ENCODE measurements at regions not wholly inside any gene's neighbourhood (a gene's known extent, or its start where the extent isn't known, plus 50 kb on each side); places are given as distances from the start of the nearest gene placed in this dataset.

DNA sequence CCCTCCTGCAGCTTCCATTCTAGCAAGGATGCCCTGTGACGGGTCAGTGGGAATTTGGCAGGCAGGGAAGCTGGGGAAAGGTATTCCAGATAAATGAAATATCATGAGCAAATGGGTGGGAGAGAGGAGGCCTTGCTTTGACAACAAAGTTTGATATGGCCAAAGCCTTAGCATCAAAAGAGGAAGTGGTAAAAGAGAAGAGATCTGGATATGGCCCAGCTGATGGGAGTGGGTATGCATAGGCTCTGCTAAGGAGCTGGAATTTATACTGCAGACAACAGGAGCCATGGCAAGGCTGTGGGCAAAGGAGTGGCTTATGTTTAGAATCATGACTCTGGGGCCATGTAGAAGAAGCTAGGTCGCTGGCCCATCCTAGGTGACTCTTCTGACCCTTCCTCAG lies 89.2 kb downstream of the PJA1 start:
- FAIRE-seq (no peak), DNase-seq (ENCODE audit: insufficient read length, low spot score) (no peak)
- no peak for TF ChIP-seq POLR2A (IDR thresholded peaks at IDR 0.05; ENCODE audit: low read depth, low read length)

DNA sequence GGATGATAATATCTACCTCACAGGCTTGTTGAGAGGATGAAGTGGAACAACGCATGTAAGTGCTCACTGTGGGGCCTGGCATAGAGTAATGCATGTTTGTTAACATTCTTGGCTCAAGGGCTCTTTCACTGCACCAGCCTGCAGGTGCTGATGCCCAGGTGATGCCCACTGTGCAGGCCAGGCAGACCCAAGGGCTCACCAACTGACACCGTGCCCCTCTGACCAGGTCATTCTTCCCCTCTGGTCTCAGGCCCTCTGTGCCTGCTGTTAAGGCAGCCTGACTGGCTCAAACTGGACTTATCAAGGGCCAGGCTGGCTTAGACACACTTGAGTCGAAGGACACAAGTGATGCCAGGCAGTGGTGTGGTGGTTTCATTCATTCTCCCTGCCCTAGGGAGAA lies 90.5 kb downstream of the PJA1 start:
- FAIRE-seq = no peak
- no peak for DNase-seq (ENCODE audit: insufficient read length, low spot score)
- no peak for TF ChIP-seq POLR2A (IDR thresholded peaks at IDR 0.05; ENCODE audit: low read depth, low read length)

DNA sequence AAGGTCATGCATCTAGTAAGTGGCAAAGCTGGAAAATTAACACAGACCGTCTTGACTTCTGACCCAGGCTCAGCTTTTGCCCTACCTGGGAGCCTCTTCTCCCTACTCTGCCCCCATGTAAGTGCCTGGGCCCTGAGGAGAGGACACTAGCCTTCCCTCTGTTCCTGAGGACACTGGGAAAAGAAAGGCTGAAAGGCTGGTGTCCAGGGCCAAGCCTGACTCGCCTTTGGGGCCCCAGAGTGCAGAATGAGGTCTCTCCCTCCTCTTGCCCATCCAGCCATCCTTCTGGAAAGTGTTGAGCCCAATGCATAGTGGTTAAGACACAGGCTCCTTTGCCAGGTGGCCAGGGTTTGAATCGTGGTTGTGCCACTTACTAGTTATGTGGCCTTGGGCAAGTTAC lies 91.5 kb downstream of the PJA1 start:
- no peak for FAIRE-seq
- no peak for TF ChIP-seq POLR2A (IDR thresholded peaks at IDR 0.05; ENCODE audit: low read depth, low read length)
- no peak for DNase-seq (ENCODE audit: insufficient read length, low spot score)

DNA sequence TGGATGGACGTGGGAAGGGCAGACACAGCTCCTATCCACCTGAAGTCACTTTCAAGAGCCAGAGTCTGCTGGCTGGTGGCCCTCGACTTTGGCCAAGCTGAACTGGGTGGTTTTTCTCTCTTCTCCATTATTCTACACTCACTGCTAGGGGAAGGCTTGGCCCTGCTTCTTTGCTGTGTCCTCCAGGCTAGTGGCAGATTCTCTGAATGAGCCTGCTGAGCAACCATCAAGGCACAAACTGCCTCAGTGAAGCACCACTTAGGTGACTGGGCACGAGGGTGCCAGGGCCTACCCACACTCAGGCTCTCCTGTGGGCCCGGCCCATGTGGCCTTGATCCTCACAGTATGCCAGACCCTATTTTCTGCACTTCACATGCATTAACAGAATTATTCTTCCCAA lies 92.0 kb downstream of the PJA1 start:
- no peak for TF ChIP-seq POLR2A (IDR thresholded peaks at IDR 0.05; ENCODE audit: low read depth, low read length)
- FAIRE-seq (no peak), DNase-seq (ENCODE audit: insufficient read length, low spot score) (no peak)

DNA sequence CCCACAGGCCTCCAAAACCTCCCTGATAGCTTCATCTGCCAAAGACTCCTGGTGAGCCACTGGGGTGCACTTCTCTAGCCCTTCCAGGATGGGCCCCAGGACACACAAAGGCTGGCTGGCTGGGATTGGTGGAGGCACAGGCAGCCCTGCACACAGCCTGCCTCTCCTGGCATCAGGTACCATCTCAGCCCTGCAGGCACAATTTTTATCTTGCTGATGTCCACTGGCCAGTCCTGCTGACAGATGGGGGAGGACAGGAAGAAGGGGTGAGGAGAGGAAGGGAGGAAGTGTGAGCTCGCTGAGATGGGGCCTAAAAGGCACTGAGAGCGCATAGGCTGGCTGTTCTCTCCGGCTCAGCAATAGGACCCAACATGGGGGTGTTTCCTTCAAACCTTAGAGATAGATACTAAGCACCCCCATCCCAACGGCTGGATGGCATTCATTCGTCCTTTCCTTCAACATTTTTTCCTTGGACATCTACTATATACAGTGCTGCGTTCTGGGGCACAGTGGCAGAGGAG lies 92.7 kb downstream of the PJA1 start:
- FAIRE-seq = no peak
- DNase-seq (ENCODE audit: insufficient read length, low spot score) = no peak
- TF ChIP-seq POLR2A (IDR thresholded peaks at IDR 0.05; ENCODE audit: low read depth, low read length) = no peak

DNA sequence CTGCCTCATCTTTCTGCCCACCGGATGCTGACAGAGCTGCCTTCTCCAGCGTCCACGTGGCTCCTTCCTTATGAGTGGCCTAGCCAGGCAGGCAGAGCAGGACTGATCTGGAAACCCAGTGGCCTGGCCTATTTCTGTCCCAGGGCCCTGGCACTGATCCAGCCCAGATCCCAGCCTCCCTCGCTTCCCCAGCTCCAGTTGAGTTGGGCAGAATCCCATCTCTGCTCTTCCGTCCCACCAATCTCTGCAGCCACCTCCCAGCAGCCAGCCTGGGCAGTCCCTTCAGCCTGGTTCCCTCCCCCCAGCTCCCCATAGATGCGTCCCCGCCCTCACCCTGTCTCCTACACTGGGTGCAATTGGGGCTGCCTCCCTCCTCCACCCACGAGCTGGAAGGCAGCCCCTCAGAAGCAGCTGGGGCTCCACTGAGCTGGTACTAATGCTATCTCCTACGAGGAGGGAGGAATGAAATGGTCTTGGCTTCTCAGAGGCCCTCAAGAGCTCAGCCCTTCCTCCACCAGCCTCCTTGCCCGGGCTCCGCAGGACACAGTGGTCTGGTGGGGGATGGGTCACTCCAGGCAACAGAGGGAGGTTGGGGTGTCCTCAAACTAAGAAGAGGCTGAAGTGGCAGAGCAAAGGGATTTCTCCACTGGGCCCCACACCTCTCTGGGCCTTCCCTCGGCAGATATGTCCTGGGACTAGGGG lies 94.2 kb downstream of the PJA1 start:
- FAIRE-seq (no peak), DNase-seq (ENCODE audit: insufficient read length, low spot score) (no peak)
- no peak for TF ChIP-seq POLR2A (IDR thresholded peaks at IDR 0.05; ENCODE audit: low read depth, low read length)

DNA sequence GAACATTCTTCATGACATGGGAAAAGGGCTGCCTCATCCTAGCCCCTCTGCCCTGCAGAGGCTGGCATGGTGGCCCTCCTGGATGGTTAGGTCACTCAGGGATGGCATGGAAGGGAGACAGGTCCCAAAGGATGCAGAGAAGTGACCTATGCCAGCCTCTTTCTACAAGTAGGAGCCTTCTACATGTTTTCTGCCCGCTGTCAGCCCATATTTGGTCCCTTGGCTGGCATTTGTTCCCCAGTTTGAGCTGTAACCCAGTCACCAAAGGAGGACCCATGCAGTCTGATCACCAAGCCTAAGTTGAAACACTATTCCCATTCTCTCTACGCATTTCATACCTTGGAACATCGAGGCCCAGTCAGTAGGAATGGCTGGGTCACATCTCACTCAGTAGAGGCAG lies 95.4 kb downstream of the PJA1 start:
- TF ChIP-seq POLR2A (IDR thresholded peaks at IDR 0.05; ENCODE audit: low read depth, low read length) = no peak
- DNase-seq (ENCODE audit: insufficient read length, low spot score) (no peak), FAIRE-seq (no peak)

DNA sequence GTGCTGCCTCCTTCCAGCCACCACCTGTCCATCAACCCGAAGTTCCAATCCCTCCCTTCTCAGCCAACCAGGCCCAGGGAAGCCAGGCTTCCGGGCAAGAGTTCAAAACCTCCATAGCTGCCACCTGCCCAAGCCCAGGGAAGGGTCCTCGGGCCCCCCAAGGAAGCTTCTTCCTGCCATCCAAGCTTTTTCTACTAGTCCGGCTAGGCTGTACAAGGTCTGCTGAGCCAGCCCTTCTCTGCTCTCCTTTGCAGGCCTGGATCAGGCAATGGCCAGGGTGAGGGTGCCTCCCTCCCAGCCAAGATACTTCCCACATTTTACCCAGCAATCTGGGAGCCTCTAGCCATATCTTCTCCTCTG lies 96.2 kb downstream of the PJA1 start:
- DNase-seq (ENCODE audit: insufficient read length, low spot score) (no peak), FAIRE-seq (no peak)
- TF ChIP-seq POLR2A (IDR thresholded peaks at IDR 0.05; ENCODE audit: low read depth, low read length) = no peak

DNA sequence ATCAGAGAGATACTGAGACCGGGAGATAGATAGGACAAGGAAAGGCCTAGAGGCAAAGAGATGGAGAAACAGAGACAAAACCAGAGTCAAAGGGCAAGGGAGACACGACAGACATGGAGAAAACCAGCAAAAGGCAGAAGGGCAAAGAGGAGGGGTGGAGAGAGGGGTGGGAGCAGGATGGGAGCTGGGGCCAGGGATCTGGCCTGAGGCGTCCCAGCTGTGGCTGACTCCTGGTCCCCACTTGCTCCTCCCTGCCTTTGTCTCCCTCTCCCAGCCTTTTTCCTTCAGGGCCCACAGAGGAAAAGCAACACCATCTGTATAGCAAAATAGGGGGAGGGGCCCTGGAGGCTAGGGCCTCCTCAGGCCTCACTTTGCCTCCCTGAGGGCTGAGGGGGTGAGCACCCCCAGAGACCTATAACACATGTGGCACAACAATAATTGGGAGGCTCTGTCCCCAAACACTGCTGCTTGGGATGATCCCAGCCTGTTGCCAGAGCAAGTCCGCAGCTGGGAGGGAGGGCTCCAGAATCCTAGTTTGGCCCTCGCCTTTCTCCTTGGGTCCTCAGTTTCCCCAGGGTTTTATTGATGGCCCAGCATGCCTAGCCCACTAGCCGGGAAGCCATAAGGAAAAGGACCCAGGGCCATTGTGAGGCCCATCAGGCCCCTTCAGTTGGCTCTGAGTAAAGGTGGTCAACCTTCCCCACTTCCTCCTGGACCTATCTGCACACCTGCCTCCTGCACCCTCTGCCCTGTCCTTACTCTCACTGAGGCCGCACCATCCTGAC lies 96.8 kb downstream of the PJA1 start:
- FAIRE-seq (no peak), DNase-seq (ENCODE audit: insufficient read length, low spot score) (no peak)
- no peak for TF ChIP-seq POLR2A (IDR thresholded peaks at IDR 0.05; ENCODE audit: low read depth, low read length)

DNA sequence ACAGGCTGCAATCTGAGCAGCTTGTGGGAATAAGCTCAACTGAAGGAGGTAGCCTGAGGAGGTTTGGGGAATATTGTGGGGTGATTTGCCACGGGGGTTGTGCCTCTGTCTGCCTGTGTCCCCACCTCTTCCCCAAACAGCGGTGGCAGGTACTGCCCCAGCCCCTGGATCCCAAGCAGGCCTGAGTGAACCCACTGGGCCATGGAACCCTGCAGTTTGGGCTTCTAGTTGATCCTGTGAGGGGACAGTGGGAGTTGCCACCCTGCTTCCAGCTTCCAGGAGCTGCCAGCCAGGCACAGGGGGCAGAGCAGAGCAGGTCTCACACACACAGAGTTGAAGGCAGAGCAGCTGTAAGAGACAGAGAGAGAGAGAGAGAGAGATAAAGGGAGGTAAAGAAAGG lies 97.4 kb downstream of the PJA1 start:
- DNase-seq (ENCODE audit: insufficient read length, low spot score) = no peak
- no peak for FAIRE-seq
- TF ChIP-seq POLR2A (IDR thresholded peaks at IDR 0.05; ENCODE audit: low read depth, low read length) = no peak

DNA sequence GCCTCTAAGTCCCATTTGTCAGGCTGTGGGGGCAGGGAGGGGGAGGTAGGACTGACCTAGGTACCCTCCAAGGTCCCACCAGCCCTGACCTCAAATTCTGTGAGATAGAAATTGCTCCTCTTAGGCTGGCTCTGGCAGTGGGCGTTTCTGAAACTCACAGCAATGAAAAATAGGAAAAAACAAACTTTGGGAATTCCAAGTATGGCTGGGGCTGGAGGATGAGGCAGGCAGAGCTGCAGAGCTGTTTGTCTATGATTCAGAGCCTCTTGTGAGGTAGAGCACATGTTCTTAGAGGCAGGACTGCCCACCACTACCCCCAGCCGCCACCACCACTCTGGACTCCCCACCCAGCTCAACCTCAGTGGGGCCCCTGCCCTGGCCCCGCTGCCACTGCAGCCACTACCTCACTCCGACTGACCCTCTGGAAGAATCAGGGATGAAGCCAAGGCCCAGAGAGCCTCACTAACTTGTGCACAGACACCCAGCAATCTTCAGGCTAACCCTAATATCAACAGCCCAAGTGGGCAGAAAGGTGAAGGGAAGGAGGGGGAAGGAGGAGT lies 98.2 kb downstream of the PJA1 start:
- DNase-seq (ENCODE audit: insufficient read length, low spot score) (no peak), FAIRE-seq (no peak)
- TF ChIP-seq POLR2A (IDR thresholded peaks at IDR 0.05; ENCODE audit: low read depth, low read length) = no peak

DNA sequence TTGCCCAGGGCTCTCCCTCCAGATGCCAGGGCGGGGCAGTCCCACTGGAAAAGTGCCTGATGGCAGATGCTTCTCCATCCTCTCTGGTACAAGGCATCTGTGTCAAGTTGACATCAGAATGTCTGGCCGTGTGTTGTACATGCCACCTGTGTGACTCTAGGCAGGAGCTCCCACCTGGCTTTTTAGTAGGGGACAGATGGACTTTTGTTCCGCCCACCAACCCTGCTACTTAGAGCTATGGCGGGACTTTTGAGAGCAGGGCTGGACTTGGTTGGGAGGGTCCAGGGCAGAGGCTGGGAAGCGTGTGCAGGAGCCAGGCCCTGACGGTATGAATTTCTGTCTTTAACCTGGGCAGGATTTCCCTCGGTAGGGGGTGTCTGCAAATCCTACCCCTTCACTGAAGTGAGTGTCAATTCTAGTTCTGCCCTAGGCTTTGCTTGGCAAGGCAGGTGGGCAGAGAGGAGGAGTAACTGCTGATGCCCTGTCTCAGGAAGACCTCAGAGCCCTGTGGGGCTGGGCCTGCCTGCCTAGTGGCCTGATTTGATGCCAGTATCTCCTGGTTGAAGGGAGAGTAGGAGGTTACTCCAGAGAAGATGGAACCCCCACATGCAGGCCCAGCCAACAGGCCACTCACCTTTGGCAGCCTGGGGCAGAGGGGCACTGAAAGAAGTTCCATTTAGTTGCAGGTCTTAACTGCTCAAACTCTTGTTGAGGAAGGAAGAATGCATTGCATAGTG lies 99.1 kb downstream of the PJA1 start:
- no peak for TF ChIP-seq POLR2A (IDR thresholded peaks at IDR 0.05; ENCODE audit: low read depth, low read length)
- FAIRE-seq (no peak), DNase-seq (ENCODE audit: insufficient read length, low spot score) (no peak)

DNA sequence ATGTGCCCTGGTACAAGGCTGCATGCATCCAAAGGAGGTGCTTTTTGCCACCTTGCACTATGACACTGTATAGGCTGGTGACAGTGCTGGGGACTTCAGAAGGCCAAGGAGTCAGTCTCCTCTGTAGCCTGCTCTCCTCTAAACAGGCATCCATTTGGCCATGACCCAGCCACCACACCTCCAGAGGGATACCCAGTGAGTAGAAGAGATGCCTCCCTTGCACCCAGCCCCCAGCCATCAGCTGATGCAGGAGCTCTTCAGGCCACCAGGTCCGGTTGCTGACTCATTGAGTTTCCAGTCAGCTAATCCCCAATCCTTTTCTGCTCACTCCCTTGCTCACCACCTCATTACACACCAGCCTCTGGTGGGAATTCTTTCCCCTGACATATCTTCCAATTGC lies 99.8 kb downstream of the PJA1 start:
- no peak for TF ChIP-seq POLR2A (IDR thresholded peaks at IDR 0.05; ENCODE audit: low read depth, low read length)
- FAIRE-seq = no peak
- no peak for DNase-seq (ENCODE audit: insufficient read length, low spot score)

DNA sequence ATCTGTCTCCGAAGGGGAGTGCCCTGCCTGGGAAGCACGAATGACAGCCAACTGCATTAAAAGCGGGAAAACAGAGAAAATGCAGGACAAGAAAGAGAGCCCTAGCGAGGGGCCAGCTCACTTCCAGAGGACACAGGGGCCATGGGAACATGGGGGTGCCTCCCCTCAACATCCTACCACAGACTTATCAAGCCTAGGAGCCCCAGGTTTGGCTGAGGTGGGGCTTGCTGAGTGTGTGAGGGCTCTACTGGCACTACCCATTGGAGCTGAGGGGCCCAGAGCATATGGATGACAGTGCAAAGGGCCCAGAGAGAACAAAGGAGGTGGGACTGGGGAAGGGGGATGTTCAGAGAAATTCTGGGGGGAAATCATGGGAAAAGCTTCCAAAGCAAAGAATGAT lies 101.8 kb downstream of the PJA1 start:
- TF ChIP-seq POLR2A (IDR thresholded peaks at IDR 0.05; ENCODE audit: low read depth, low read length) = no peak
- DNase-seq (ENCODE audit: insufficient read length, low spot score) (no peak), FAIRE-seq (no peak)

Data from H54 (cell line).